ENCODE measurements at regions not wholly inside any gene's neighbourhood (a gene's known extent, or its start where the extent isn't known, plus 50 kb on each side); places are given as distances from the start of the nearest gene placed in this dataset.
"Not testable (repeated sequence)": the region's sequence is repeated elsewhere in the genome, so short reads cannot be mapped to it uniquely, and the experiment has no call there.

- DNase-seq, result not testable (repeated sequence)
Observed at GRCh38 chr1:25171013-25171412, 61.3 kb downstream of the SYF2 start.

- DNase-seq, result no peak
Observed at GRCh38 chr1:25170439-25170838, 61.9 kb downstream of the SYF2 start.

- no peak for DNase-seq
Observed at GRCh38 chr1:25169610-25170009, 62.7 kb downstream of the SYF2 start.

DNA sequence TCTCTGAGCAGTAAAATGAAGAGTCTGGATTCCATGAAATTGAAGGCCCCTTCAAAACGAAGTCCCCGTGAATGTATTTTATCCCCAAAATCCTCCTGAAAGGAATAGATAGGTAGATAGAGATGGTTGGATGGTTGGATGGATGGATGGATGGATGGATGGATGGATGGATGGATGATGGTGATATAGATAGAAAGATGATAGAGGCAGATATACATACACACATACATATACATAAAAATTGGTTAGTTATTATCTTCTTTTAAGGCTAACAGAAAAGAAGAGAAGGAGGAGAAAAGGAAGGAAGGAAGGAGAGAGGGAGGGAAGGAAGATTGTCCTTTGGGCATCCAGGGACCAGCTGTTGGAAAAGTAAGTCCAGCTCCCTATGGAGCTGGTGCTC, 63.1 kb downstream of the SYF2 start:
- DNase-seq, result no peak

GRCh38 chr1:25168193-25169071, 63.9 kb downstream of the SYF2 start:
- DNase-seq, result no peak

DNA sequence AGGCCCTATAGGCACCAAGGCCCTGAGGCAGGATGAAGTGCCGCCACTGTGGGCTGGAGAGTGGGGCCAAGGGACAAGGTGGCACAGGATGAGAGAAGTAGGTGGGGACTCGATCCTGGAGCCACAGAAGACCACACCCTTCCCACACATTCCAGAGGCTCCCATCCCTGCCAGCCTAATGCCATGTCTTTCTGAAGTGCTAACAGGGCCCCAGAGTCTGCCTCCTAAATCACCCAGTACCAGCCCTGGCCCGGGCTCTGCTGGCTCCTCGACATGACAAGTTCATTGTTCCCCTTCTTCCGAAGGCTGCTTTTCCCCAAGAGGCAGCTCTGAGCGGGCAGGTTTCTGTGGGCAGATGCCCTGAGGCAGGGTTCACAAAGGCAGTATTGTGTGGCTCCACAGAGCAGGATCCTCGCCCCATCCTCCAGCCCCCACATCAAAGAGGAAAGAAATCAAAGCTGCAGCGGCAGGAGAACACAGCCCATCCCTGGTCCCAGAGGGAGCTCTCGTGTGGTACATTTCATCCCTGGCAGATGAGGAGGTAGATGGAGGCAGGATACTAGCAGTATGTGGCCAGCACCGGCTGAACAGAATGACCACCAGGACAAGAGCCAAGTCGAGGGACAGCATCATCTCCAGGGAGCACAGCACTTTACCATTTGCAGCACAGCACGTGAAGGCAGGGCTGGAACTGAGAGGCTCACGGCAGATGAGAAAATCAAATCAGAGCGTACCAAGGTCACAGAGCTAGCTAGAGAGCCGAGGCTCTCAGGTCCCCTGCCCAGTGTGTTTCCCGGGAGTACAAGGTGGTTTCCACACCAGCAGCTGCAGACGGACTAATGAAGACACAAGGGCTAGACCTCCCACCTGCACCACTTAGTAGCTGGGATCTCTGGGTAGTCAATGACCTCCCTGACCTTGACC, 64.8 kb downstream of the SYF2 start:
- DNase-seq, result no peak

DNA sequence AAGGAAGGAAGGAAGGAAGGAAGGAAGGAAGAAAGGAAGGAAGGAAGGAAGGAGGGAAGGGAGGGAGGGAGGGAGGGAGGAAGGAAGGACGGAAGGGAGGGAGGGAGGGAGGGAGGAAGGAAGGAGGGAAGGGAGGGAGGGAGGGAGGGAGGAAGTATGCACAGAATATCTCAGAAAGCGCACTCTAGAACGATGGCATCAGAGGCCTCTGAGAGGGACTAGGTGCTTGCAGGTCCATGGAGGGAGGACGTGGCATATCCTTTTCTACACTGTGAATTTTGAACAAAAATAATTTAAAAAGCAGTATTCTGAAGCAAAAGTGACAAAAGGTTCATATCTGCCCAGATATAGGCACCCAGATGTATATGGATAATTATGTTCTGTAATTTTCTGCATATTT, 65.5 kb downstream of the SYF2 start:
- no peak for DNase-seq

DNA sequence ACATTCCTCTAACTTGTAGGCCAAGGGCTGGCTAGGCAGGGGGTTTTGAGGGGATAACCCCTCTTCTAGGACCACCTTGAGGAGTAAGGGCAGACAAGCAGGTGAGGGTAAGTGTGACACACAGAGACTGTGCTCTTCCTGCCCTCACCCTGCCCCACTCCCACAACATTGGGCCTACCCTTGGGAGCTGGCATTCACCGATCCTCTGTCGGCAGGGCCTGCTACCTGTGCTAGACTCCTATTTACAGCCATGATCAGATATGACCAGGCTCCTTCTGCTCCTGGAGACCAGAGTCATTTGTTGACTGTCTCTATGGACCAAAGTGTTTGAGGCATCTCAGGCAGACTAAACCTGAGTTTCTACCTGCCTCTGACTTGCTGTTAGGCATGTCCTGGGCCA, 68.3 kb downstream of the SYF2 start:
- DNase-seq, result no peak

DNA sequence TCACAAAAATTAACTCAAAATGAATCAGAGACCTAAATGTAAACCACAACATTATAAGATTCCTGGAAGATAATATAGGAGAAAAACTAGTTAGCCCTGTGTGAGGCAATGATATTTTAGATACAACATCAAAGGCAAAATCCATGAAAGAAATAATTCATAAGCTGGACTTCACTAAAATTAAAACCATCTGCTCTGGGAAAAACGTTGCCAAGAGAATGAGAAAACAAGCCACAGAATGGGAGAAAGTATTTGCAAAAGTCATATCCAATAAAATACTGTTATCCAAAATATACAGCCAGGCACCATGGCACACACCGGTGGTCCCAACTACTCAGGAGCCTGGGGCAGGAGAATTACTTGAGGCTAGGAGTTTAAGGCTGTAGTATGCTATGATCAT, 70.3 kb downstream of the SYF2 start:
- no peak for DNase-seq

- no peak for DNase-seq
Observed at GRCh38 chr1:25157846-25158245, 74.5 kb downstream of the SYF2 start.

DNA sequence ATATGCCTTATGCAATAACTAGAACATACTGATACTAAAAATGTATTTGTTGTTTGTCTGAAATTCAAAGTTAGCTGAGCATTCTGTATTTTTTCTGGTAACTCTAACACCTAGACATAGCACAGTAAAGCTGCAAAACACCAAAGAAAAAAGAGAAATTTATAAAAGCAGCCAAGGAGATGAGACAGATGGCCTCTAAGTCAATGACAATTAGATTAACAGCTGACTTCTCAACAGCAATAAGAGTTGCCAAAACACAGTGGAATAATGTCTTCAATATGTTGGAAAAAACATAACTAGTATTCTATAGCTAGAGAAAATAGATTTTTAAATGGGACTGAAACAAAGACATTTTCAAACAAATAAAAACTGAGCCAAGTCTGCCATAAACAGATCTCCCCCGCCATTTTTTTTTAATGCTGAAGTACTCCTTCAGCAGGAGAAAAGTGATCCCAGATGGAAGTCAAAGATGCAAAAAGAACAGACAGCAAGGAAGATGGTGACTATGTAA, 81.3 kb downstream of the SYF2 start:
- DNase-seq, result no peak

DNA sequence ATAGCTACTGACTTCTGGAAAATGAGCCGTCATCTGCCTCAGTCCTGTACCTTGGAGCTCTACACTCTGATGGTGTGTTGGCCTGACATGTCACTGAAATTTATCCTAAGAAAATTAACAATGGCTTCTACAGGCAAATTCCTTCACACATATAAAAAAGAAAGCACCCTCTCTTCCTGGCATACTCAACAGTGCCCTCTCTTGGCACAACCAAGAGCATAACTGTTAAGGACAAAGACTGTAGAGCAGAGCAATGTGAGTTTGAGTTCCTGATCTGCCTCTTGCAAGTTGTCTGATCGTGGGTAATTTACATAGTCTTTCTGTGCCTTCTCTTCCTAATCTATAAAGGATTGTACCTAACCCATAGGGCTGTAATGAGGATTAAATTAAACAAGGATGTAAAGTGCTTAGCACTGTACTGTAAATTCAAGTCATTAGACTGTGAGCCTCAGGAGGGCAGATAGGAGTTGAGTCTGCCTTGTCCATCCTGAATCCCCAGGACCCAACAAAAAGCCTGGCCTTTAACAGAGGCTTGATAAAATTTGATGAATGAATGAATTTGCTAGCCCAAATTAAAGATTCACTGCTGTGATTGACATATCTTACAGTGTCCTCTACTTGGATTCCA, 83.5 kb downstream of the SYF2 start:
- no peak for DNase-seq

DNA sequence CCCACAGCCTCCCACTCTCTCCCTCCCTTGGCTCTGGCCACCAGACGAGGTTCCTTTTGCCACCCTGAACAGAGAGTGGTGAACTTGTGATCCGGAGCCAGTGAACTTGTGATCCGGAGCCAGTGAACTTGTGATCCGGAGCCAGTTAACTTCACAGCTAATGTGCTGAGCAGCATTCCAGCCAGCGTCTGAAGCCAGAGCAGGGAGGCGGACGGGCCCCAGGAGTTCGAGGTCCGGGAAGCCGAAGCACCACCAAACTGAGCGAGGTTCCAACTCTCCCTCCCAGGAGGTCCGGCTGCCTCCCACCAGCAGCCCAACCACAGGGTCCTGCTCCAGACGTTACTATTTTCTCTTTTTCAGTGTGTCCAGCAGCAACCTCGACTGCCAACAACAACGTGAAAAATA, 85.8 kb downstream of the SYF2 start:
- DNase-seq, result no peak

- DNase-seq, result no peak
Observed at GRCh38 chr1:25145775-25146393, 86.4 kb downstream of the SYF2 start.

DNA sequence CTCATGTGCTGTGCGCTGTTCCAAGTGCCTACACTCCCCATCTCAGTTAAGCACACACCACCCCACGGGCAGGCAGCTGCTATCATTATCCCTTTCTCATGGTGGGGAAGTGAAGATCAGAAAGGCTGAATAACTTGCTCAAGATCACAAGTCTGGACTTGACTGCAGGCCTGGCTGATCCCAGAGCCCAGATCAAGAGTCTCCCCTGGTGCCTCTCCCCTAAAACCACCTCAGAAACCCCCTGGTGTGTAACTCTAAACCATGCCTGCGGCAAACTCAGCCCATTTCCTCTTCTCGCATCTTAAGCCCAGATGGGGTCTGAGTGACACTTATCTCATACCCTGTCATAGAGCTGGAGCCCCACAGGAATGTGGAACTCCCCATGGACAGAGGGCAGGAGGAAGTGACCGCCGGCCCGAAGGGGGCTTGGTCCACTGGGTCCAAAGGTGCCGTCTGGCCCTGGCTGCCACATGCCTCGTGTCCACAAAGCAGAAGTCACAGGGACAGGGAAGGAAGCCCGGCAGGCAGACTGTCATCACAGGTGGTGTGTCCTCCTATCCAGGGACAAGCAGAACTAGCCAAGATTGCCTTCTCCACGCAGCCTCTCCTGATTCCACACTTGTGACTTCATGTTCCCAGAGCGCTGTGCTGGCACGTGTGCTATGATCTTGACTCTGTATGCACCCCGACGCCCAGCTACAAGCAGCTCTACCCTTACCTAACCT, 92.1 kb downstream of the SYF2 start:
- no peak for DNase-seq

DNA sequence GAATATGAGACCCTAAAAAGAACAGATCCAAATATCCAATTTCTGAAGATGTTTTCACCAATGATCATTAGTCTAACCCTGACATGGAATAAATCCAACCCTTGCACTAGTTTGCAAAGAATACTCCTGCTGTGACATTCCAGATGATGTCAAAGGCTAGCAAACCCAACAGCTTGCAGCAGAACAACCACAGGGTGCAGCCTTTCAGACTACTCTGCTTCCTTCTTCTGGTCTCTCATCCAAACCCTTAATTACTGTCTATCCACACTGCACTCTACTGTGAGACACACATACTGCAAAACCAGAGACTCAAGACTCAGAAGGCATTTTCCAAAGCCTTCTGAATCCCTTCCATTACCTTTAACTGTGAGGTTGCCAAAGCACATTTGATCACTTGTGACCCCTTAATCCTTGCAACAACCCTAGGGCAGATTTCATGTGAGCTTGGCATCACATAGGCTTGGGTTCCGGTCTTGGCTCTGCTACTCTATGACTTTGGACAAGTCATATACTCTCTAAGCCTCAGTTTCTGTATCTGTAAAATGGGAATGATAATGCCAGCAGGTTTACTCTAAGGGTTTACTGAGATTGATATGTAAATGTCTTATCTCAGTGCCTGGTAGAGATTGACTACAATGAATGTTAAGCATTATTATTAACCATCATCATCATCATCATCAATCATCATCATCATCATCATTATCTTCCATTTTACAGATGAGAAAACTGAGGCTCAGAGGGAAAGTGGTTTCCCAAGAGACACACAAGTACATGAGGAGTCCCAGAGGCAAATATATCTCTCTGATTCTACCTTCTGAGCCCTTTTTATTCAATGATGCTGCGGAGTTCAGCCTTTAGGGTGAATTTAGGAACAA, 94.5 kb downstream of the SYF2 start:
- no peak for DNase-seq

- DNase-seq, result no peak
Observed at GRCh38 chr1:25137106-25137505, 95.2 kb downstream of the SYF2 start.

- DNase-seq, result no peak
Observed at GRCh38 chr1:25135909-25136308, 96.4 kb downstream of the SYF2 start.

- no peak for DNase-seq
Observed at GRCh38 chr1:25134801-25135461, 97.4 kb downstream of the SYF2 start.

GRCh38 chr1:25134307-25134706, 98.0 kb downstream of the SYF2 start:
- DNase-seq, result no peak

Measured in effector CD4-positive, alpha-beta T cell (primary cell).